ENCODE measurements at regions not wholly inside any gene's neighbourhood (a gene's known extent, or its start where the extent isn't known, plus 50 kb on each side); places are given as distances from the start of the nearest gene placed in this dataset.
A peak's percentile ranks its signal among the peaks of the same experiment; 100 is the strongest.
"Not testable (repeated sequence)": the region's sequence is repeated elsewhere in the genome, so short reads cannot be mapped to it uniquely, and the experiment has no call there.

DNA sequence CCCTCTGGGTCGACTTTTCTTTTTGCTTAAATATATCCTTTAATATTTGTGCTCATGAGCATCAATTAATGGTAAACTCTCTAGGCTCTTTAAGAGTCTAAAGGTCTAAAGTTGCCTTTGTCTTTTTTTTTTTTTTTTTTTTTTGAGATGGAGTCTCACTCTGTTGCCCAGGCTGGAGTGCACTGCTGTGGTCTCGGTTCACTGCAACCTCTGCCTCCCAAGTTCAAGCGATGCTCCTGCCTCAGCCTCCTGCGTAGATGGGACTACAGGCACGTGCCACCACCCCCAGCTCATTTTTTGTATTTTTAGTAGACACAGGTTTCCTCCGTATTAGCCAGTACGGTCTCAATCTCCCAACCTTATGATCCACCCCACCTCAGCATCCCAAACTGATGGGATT, 122.0 kb upstream of the TMEM170B start:
- DNase-seq (ENCODE audit: missing footprints) (no peak), ATAC-seq (no peak)
- intact Hi-C loops (cut with DNase I), result loop anchor here (5.0 kb wide), 1 partner anchor 48 kb away; no protein-coding TSS in a partner anchor

- ATAC-seq (no peak), DNase-seq (ENCODE audit: missing footprints) (no peak)
- intact Hi-C loops (cut with DNase I), result no loop called here
Measured at GRCh38 chr6:11414176-11414963, 123.2 kb upstream of the TMEM170B start.

GRCh38 chr6:11413728-11414127, 123.8 kb upstream of the TMEM170B start:
- intact Hi-C loops (cut with DNase I), result no loop called here
- no peak for ATAC-seq
- DNase-seq (ENCODE audit: missing footprints), result no peak

DNA sequence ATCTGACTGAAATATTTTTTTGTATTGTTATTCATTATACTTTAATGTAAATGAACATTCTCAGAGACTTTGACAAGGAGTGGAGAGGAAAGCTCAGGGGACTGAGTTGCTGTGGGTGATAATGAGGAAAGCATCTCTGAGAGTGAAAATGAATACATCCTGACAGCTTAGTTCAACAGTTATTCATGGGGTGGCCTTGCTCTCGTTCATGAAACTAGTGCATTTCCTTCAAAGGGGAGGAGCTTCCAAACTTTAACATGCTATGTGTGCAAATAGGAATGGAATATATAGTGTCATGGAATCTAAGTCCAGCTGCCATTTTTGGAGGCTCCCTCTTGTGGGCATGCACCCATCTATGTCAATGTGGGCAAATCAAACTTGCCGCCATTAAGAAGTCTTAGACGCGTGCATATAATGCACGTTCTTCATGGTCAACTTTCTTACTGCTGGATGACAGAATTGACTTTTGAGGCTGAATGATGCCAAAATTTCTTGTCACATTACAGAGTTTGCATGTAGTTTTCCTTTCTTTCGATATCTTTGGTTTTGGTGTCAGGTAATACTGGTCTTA, 124.3 kb upstream of the TMEM170B start:
- DNase-seq (ENCODE audit: missing footprints), result no peak
- no peak for ATAC-seq
- intact Hi-C loops (cut with DNase I), result no loop called here

GRCh38 chr6:11412616-11413015, 124.9 kb upstream of the TMEM170B start:
- no peak for DNase-seq (ENCODE audit: missing footprints)
- intact Hi-C loops (cut with DNase I), result no loop called here
- no peak for ATAC-seq

DNA sequence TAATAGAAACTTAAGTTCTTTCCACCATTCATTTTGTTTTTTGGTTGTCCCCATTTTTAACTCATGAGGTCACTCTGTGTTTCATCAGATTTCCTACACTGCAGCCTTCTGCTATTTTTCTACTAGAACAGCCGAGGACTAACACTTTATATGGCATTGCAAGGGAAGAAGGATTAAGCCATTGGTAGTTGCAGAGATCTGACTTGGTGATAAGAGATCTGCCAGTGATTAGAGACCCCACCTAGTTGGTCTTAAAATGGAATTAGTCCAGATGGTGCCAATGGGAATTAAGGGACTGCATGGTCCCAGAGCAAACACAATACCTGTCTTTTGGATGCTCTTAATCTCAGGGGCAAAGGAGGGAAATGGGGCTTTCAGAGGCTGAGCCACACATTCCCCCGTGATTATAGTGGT, 125.5 kb upstream of the TMEM170B start:
- DNase-seq (ENCODE audit: missing footprints), result no peak
- intact Hi-C loops (cut with DNase I), result no loop called here
- ATAC-seq, result no peak

GRCh38 chr6:11411593-11411992, 126.0 kb upstream of the TMEM170B start:
- intact Hi-C loops (cut with DNase I), result no loop called here
- DNase-seq (ENCODE audit: missing footprints), result no peak
- no peak for ATAC-seq

GRCh38 chr6:11410539-11411307, 126.8 kb upstream of the TMEM170B start:
- intact Hi-C loops (cut with DNase I), result no loop called here
- ATAC-seq, result no peak
- no peak for DNase-seq (ENCODE audit: missing footprints)

DNA sequence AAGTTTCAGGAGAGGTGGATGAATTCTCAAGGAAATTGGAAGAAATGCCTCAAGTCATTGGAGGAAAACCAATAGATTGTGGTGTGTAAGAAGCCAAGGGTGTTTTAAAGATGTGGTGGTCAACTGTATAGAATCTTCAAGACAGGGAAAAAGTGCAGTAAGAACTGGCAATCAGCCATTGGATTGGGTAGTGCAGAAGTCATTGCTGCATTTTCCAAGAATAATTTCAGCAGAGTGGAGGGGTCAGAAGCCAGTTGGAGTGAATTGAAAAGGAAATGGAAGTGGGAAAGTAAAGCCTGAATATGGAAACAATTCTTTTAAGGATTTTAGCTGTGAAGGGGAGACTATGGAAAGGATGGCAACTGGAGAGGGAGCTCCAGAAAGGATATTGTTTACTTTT, 128.2 kb upstream of the TMEM170B start:
- intact Hi-C loops (cut with DNase I), result no loop called here
- ATAC-seq (no peak), DNase-seq (ENCODE audit: missing footprints) (no peak)

DNA sequence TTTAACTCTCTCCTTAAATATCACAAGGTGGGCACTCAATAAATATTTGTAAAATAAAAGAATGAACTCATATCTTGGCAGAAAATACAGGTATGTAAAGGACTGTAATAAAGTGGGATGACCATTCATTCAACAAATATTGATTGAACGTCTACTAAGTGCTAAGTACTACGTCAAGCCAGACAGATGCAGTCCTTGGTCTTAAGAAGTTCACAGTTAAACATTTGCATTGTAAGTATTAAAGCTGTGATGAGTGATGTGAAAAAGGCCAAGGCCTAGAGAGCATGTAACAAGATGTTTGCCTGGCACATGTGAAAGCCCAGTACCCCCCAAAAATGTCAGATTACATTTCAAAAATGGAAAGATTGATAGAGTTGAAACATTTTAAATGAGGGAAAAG, 130.1 kb upstream of the TMEM170B start:
- ATAC-seq (no peak), DNase-seq (ENCODE audit: missing footprints) (no peak)
- intact Hi-C loops (cut with DNase I), result no loop called here

DNA sequence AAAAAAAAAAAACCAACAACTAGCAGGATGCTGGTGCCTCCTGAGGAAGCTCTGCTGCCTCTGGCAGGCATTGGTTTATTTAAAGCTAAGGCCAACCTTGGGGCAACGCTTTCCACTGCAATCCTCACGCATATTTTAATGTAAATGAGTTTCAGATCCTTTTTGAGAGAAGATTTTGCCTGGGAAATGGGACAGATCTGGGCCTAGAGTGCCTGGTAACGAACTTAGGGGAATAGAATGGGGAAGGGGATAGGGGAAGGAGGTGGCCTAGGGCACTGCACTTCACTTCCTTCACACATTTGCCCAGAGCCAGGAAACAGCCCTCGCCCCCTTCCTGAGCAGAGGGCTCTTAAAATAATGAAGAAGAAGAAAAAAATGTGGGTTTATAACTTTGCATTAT, 132.7 kb upstream of the TMEM170B start:
- ATAC-seq, result peak; percentile 59
- intact Hi-C loops (cut with DNase I), result no loop called here
- DNase-seq (ENCODE audit: missing footprints), result no peak

DNA sequence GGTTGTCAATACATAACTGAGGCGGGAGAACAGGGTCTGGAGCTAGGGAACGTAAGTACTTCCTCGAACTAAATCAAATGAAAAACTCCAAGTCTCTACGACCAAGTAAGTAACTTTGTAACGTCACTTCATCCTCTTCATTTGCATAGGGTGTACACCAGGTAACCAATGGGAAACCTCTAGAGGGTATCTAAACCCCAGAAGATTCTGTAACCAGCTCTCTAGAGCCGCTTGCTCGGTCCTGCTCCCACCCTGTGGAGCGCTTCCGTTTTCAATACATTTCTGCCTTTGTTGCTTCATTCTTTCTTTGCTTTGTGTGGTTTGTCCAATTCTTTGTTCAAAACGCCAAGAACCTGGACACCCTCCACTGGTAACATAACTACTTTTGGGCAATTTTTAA, 133.5 kb upstream of the TMEM170B start:
- no peak for ATAC-seq

GRCh38 chr6:11403035-11403601, 134.4 kb upstream of the TMEM170B start:
- ATAC-seq (no peak), DNase-seq (ENCODE audit: missing footprints) (no peak)
- intact Hi-C loops (cut with DNase I), result no loop called here

More for the DNA sequence above, 133.5 kb upstream of the TMEM170B start:
- DNase-seq (ENCODE audit: missing footprints), result no peak
- intact Hi-C loops (cut with DNase I), result no loop called here

GRCh38 chr6:11402581-11402980, 135.0 kb upstream of the TMEM170B start:
- not testable (repeated sequence) for DNase-seq (ENCODE audit: missing footprints)

DNA sequence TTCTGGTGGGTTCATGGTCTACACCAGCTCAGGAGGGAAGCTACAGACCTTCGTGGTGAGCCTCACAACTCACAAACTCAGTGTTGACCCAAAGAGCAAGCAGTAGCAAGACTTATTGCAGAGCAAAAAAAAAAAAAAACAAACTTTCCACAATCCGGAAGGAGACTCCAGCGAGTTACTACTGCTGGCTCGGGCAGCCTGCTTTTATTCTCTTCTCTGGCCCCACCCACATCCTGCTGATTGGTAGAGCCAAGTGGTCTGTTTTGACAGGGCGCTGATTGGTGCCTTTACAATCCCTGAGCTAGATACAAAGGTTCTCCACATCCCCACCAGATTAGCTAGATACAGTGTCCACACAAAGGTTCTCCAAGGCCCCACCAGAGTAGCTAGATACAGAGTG, 135.6 kb upstream of the TMEM170B start:
- DNase-seq (ENCODE audit: missing footprints); ATAC-seq; intact Hi-C loops (cut with DNase I): not testable (repeated sequence)

More at GRCh38 chr6:11402581-11402980, 135.0 kb upstream of the TMEM170B start:
- ATAC-seq; intact Hi-C loops (cut with DNase I): not testable (repeated sequence)

DNA sequence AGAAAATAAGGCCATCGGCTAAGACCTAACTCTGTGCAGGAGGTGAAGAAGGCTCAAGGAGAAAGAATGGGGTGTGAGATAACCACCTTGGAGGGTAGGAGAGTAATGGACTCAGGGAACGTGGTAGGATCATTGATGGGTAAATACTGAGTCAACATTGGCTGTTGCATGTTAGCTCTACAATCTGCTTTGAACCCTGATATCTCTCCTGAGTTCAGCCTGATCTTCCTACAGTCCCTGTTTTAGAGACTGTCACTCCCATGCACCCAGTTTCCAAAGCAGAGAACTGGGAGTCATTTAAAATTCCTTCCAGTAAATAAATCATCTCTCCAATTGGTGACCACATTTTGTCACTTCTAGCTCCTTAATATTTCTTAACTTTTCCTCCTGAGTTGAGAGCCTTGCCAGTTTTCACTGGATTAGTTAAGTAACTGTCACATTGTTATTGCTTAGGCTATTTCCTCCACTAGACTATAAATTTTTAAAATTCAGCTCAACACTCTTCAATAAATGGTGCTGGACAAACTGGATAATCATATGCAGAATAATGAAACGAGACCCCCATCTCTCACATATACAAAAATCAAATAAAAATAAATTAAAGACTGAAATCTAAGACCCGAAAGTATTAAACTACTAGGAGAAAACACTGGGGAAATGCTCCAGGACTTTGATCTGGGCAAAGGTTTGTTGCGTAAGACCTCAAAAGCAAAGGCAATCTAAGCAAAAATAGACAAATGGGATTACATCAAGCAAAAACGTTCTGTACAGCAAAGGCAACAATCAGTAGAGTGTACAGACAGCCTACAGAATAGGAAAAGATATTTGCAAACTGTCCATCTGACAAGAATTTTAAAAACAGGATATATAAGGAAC, 138.9 kb upstream of the TMEM170B start:
- DNase-seq (ENCODE audit: missing footprints) (no peak), ATAC-seq (no peak)
- intact Hi-C loops (cut with DNase I), result no loop called here

- ATAC-seq, result no peak
- intact Hi-C loops (cut with DNase I), result no loop called here
Measured at GRCh38 chr6:11397622-11398450, 139.7 kb upstream of the TMEM170B start.

GRCh38 chr6:11396860-11397259, 140.7 kb upstream of the TMEM170B start:
- no peak for DNase-seq (ENCODE audit: missing footprints)
- ATAC-seq, result no peak
- intact Hi-C loops (cut with DNase I), result no loop called here

More at GRCh38 chr6:11397622-11398450, 139.7 kb upstream of the TMEM170B start:
- no peak for DNase-seq (ENCODE audit: missing footprints)
